ENCODE measurements at regions not wholly inside any gene's neighbourhood (a gene's known extent, or its start where the extent isn't known, plus 50 kb on each side); places are given as distances from the start of the nearest gene placed in this dataset.

DNA sequence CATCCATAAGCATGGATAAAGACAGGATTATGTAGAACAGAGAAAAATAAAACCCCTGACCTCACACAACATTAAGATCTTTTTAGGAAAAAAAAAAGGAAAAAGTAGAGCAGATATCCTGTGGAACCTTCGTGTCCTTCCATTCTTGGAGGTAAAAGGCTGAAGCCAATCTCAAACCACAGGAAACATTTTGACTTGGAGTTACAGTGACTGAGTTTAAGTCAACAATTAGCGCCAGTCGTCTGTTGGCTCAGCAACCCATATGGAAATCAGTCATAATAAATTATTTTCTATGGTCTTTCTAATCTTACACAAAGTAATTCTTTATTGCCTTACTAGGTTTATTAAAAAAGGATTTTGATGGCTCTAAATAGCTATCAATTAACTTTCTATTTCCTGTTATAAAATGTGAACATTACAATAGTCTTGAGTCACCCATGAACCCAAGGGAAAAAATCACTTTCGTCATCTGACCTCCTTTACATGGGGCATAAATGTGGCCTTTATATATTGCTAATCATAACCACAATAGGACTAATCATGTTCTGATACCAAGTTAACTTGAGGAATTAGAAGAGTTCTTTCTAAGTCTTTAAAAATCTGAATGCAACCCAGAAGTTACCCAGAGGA lies 592.9 kb downstream of the TFAP2B start:
- no peaks in the 10 kb centered on the region for H3K4me1 ChIP-seq
- H3K9me3 ChIP-seq = no peaks in the 10 kb centered on the region
- no peaks in the 10 kb centered on the region for H3K36me3 ChIP-seq
- TF ChIP-seq, protein P1, sequence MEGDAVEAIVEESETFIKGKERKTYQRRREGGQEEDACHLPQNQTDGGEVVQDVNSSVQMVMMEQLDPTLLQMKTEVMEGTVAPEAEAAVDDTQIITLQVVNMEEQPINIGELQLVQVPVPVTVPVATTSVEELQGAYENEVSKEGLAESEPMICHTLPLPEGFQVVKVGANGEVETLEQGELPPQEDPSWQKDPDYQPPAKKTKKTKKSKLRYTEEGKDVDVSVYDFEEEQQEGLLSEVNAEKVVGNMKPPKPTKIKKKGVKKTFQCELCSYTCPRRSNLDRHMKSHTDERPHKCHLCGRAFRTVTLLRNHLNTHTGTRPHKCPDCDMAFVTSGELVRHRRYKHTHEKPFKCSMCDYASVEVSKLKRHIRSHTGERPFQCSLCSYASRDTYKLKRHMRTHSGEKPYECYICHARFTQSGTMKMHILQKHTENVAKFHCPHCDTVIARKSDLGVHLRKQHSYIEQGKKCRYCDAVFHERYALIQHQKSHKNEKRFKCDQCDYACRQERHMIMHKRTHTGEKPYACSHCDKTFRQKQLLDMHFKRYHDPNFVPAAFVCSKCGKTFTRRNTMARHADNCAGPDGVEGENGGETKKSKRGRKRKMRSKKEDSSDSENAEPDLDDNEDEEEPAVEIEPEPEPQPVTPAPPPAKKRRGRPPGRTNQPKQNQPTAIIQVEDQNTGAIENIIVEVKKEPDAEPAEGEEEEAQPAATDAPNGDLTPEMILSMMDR (IDR thresholded peaks at IDR 0.05) = no peak
- H3K27me3 ChIP-seq = no peaks in the 10 kb centered on the region
- no peak for DNase-seq (ENCODE audit: low spot score)
- H3K27ac ChIP-seq = no peak overlapping the region
- no peak overlapping the region for H3K4me3 ChIP-seq

DNA sequence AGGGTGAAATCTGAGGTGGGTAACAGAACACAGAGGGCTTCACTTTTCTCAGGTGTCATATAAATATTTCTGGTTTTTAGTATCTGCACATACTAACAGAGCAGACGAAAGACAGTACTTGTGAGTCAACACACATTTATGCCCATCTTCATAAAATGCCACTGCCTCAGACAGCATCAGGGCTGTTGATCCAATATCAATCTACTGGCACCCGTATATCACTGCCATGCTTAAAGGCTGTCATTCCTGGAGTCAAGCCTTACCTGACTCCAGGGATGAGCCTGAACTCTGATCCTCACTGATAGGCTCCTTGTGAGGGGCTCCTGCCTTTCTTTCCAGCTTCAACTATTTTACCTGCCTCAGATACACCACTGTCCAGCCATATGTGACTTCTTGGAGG lies 595.7 kb downstream of the TFAP2B start:
- DNase-seq (ENCODE audit: low spot score) = no peak
- H3K9me3 ChIP-seq = no peaks in the 10 kb centered on the region
- no peaks in the 10 kb centered on the region for H3K4me1 ChIP-seq
- no peaks in the 10 kb centered on the region for H3K36me3 ChIP-seq
- H3K27ac ChIP-seq = no peak overlapping the region
- no peak overlapping the region for H3K4me3 ChIP-seq
- H3K27me3 ChIP-seq = no peaks in the 10 kb centered on the region
- TF ChIP-seq, protein P1 (IDR thresholded peaks at IDR 0.05) = no peak

DNA sequence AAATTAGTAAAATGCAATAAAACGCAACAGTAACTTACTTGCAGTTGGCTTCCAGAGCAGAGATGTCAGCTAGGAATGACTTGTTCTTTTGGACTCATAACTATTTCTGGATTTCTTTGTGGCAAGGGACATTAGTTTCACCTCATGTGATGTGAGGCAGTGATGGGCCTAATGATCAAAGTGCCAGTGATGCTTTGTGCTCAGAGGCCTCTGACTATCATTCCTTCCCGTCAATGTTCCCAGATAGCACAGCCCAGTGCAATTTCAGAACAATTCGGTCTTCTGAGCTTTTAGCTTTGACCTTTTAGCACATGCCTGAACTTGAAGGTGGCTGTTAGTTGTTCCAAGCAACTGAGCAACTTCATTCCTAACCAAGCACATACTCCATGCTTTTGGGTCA lies 596.8 kb downstream of the TFAP2B start:
- no peaks in the 10 kb centered on the region for H3K36me3 ChIP-seq
- H3K4me3 ChIP-seq = no peak overlapping the region
- no peaks in the 10 kb centered on the region for H3K9me3 ChIP-seq
- no peak for DNase-seq (ENCODE audit: low spot score)
- no peaks in the 10 kb centered on the region for H3K4me1 ChIP-seq
- H3K27me3 ChIP-seq = no peaks in the 10 kb centered on the region
- H3K27ac ChIP-seq = no peak overlapping the region
- TF ChIP-seq, protein P1 (IDR thresholded peaks at IDR 0.05) = no peak

DNA sequence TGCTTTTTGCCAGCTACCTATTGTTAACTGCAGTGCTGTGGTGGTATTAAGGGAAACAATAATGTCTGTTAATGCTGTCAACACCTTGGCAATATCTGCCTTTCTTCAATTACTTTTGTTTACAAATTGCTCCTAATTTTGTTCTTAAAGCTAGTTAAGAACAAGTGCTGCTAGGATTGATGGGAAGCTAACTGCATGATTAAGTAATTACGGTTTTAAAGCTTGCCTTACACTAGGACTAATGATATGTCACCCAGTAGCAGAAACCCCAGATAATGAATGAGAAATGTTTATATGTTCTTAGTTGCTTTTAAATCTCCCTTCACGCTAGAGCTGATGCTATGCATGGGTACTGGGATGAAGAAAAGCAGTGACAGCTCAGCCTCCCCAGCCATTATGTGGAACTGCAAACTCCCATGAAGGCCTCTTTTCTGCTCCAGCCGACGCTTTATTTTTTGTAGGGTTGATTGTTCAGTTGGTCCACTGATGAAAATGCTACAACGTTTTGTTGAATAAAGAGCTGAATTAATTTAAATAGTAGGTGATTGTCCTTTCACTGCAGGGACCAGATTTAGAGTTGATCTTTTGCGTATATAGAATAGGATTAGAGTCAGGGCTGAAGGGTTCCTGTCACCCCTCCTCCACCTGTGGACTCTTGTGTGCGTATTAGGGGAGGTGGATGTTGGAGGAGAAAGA lies 610.5 kb downstream of the TFAP2B start:
- Histone ChIP-seq H3K36me3 (no peaks in the 10 kb centered on the region), H3K27ac (no peak overlapping the region), H3K4me3 (no peak overlapping the region), H3K4me1 (no peaks in the 10 kb centered on the region), H3K9me3 (no peaks in the 10 kb centered on the region), H3K27me3 (no peaks in the 10 kb centered on the region)
- TF ChIP-seq, protein P1 (IDR thresholded peaks at IDR 0.05) = no peak
- DNase-seq (ENCODE audit: low spot score) = no peak

DNA sequence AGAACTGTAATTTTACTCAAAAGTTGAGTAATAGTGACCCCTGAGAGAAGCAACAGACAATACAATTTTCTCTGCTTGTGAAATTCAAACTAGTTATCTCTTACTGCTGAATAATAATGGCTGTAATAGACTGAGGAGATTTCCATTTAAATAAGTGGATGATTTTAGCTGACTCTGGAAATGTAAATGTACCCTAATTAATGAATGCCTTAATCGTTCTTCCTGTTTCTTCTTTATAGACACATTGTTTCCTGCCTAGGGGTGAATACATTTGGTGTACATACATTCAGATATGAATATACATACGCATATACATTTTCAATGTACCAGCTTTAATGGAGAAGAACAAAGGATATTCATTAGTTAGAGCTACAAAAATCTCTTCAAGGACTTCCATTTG lies 611.9 kb downstream of the TFAP2B start:
- no peak for DNase-seq (ENCODE audit: low spot score)
- Histone ChIP-seq H3K27ac (no peak overlapping the region), H3K4me3 (no peak overlapping the region), H3K4me1 (no peaks in the 10 kb centered on the region), H3K36me3 (no peaks in the 10 kb centered on the region), H3K27me3 (no peaks in the 10 kb centered on the region), H3K9me3 (no peaks in the 10 kb centered on the region)
- TF ChIP-seq, protein P1 (IDR thresholded peaks at IDR 0.05) = no peak

DNA sequence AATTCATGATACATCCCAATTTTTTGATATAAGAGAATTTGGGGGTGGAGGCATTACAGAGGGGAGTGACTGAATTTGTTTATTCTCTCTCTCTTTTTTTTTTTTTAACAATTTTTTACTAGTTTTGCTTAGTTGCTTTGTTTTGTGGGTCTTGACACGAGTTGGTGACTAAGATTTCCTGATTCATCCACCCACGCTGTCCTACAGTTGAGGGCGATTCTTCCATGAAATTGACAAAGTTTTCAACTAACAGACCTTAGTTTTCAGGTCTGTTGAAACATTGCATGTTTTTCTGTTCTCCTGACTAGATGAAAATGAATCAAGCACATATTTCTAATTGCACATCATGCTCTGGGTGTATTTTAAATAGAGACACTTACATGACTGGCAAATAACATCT lies 613.8 kb downstream of the TFAP2B start:
- no peaks in the 10 kb centered on the region for H3K27me3 ChIP-seq
- no peaks in the 10 kb centered on the region for H3K4me1 ChIP-seq
- no peaks in the 10 kb centered on the region for H3K36me3 ChIP-seq
- no peaks in the 10 kb centered on the region for H3K9me3 ChIP-seq
- TF ChIP-seq, protein P1 (IDR thresholded peaks at IDR 0.05) = no peak
- no peak overlapping the region for H3K4me3 ChIP-seq
- DNase-seq (ENCODE audit: low spot score) = no peak
- no peak overlapping the region for H3K27ac ChIP-seq
